ENCODE measurements at regions not wholly inside any gene's neighbourhood (a gene's known extent, or its start where the extent isn't known, plus 50 kb on each side); places are given as distances from the start of the nearest gene placed in this dataset.

- DNase-seq = no peak
Measured at GRCh38 chr15:66615846-66616245, 50.0 kb upstream of the LCTL start.

- DNase-seq = peak; percentile 27
Measured at GRCh38 chr15:66617137-66618090, 51.6 kb upstream of the LCTL start.

GRCh38 chr15:66619152-66619903 lies 53.5 kb upstream of the LCTL start:
- DNase-seq = peak; percentile 43

- DNase-seq = no peak
Measured at GRCh38 chr15:66620341-66620740, 54.5 kb upstream of the LCTL start.

- no peak for DNase-seq
Measured at GRCh38 chr15:66620744-66621344, 55.0 kb upstream of the LCTL start.

GRCh38 chr15:66621491-66622467 lies 56.0 kb upstream of the LCTL start:
- no peak for DNase-seq

GRCh38 chr15:66622591-66623022 lies 56.8 kb upstream of the LCTL start:
- DNase-seq = no peak

GRCh38 chr15:66623801-66624453 lies 58.1 kb upstream of the LCTL start:
- DNase-seq = no peak

GRCh38 chr15:66625531-66625930 lies 59.7 kb upstream of the LCTL start:
- DNase-seq = no peak

DNA sequence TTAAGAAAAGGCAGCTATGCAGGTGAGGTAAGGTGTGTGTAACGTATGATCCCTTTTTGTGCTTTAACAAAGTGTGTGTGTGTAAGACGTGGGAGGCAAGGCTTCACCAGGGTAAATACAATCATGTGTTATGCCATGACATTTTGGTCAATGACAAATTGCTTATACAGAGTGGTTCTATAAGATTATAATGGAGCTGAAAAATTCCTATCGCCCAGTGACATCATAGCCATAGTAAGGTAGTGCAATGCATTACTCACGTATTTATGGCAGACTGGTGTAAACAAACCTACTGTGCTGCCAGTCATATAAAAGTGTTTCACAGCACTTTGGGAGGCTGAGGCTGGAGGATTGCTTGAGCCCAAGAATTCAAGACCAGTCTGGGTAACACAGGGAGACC lies 60.2 kb upstream of the LCTL start:
- no peak for DNase-seq

DNA sequence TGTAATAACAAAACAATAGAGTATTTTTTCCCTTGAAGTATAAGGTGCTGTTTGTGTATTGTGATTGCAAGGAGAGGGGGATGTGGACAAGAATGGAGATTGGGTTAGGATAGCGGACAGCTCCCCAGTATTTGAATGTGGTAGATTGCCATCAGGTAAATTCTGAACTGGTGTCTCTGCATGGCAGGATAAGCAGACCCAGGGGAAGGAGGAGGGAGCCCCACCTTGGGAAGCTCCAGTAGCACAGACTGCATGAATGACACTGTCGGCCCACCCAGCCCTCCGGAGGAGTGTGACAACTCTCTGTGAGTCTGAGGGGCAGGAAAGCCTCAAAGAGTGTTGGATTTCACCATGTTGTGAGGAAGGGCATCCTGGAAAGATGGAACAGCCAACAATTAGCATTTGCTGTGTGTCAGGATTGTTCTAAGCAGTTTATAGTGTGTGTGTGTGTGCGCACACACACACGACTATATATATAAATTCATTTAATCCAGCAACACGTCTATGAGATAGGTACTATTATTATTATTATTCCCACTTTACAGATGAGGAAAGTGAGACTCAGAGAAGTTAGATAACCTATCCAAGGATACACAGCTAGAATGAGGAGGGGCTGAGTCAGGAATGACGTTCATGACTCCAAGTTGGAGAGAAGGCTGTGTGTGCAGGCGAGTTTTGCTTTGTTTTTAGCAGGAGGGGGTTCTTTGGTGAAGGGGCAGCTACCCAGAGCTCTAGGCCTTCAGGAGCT lies 63.4 kb upstream of the LCTL start:
- no peak for DNase-seq

GRCh38 chr15:66629817-66630576 lies 64.2 kb upstream of the LCTL start:
- no peak for DNase-seq

GRCh38 chr15:66630801-66631351 lies 65.1 kb upstream of the LCTL start:
- no peak for DNase-seq

DNA sequence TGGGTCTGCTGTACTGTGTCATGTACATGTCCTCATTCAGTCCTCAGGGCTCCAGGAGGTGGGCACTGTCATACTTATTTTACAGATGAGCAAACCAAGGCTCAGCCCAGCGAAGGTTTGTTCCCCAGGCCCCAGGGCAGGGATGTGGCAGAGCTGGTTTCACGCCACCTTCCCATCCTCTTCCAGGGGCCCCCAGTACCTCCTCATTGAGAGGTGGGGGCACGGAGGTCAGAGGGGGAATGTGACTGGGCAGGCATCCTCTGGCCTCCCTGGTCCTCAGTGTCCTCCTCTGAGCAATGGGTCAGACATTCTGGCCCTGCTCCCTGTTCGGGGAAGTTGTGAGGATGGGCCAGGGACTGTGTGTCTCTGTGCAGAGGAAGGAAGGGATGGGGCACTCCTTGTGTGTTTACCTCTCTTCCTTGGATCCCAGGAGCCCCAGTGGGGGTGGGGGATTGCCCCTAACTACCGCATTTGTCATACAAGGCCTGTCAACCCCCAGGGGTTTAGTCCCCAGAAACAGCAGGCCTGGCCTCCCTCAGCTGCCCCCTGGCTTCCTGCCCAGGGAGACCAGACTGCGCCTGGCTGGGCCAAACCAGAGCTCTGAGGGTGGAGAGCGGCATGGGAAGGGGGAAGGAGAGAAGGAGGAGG lies 65.9 kb upstream of the LCTL start:
- DNase-seq = no peak

DNA sequence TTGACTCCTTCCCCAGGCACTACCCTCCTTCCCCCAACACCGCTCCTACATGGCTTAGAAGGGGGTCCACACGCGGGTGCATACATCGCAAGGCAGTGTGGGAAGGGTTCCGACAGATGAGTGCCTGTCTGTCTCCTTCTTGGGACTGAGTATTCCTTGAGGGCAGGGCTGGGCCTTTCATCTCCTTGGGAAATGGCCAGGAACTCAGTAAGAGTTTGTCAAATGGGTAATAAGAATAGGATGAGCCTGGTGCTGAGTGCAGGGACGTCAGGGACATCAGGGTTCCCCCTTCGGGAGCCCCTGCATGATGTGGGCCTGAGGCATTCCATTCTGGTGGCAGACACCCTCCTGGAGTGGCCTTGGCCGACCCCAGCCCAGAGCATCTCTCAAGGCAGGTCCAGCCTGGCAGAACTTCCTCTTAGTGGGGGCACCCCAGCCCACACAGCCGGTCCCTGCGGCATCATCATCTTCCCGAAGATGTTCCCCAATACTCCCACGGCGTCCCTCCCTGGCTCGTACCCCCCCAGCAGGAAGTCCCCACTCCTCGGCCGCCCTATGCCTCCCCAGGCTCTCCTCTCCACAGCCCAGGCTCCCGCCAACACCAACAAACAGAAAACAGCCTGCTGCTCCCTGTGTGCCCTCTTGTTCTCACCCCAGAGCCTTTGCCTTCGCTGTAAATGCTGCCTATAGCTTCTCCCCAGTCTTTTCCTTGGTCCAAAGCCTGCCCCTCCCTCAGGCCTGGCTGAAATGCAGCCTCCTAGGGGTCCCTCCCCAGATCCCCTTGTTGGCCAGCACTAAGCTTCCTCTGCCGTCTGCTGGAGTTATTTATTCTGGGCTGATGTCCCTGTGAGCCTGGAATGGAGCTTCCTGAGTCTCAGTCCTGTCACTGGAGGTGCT lies 67.5 kb upstream of the LCTL start:
- no peak for DNase-seq

GRCh38 chr15:66633938-66634250 lies 68.1 kb upstream of the LCTL start:
- DNase-seq = no peak

- no peak for DNase-seq
Measured at GRCh38 chr15:66634540-66634939, 67.5 kb upstream of the SMAD6 start.

DNA sequence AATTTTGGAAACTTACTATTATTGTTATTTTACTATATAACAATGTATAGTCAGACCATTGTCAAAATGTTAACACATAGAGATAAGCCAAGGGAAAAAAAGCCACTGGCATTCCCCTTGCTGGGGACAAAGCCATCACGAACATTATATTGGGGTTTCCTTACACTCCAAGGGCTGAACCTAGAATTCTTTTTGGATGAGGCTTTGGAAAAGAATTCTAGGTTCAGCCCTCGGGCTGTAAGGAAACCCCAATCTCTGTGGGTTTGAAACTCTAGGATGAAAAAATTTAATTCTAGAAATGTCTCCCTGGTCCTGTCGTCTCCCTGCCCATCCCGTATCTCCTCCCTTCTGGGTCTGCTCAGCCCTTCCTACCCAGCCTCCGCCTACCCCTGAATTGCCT lies 67.0 kb upstream of the SMAD6 start:
- no peak for DNase-seq

GRCh38 chr15:66635817-66636216 lies 66.2 kb upstream of the SMAD6 start:
- no peak for DNase-seq
